ENCODE measurements at regions not wholly inside any gene's neighbourhood (a gene's known extent, or its start where the extent isn't known, plus 50 kb on each side); places are given as distances from the start of the nearest gene placed in this dataset.

DNA sequence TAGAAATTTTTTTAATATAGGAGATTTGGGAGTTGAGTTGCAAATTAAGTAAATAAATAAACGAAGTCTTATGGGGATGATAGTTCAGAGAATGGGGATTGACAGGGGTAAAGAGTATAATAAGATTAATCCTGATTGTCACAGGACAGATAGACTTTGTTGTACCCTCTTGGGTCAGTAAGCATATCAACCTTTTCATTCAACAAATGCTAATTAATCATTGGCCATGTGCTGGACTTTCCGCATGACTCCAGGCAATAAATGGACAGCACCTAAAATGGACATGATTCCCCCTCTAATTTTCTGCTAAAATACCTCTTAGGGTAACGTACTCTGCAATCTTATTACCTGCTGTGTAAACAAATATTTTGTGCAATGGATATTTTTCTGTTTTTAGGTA is 1331.1 kb upstream of the ADGRL3 start:
- TF ChIP-seq, protein P1, sequence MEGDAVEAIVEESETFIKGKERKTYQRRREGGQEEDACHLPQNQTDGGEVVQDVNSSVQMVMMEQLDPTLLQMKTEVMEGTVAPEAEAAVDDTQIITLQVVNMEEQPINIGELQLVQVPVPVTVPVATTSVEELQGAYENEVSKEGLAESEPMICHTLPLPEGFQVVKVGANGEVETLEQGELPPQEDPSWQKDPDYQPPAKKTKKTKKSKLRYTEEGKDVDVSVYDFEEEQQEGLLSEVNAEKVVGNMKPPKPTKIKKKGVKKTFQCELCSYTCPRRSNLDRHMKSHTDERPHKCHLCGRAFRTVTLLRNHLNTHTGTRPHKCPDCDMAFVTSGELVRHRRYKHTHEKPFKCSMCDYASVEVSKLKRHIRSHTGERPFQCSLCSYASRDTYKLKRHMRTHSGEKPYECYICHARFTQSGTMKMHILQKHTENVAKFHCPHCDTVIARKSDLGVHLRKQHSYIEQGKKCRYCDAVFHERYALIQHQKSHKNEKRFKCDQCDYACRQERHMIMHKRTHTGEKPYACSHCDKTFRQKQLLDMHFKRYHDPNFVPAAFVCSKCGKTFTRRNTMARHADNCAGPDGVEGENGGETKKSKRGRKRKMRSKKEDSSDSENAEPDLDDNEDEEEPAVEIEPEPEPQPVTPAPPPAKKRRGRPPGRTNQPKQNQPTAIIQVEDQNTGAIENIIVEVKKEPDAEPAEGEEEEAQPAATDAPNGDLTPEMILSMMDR (IDR thresholded peaks at IDR 0.05; ENCODE audit: insufficient read depth, low read length, missing control alignments), result no peak
- no peak for DNase-seq (ENCODE audit: low read depth, low spot score)
- H3K4me3 ChIP-seq (ENCODE audit: low read depth, low read length), result no peak overlapping the region
- ChIA-PET CTCF (no interaction called here), POLR2A (no interaction called here)

DNA sequence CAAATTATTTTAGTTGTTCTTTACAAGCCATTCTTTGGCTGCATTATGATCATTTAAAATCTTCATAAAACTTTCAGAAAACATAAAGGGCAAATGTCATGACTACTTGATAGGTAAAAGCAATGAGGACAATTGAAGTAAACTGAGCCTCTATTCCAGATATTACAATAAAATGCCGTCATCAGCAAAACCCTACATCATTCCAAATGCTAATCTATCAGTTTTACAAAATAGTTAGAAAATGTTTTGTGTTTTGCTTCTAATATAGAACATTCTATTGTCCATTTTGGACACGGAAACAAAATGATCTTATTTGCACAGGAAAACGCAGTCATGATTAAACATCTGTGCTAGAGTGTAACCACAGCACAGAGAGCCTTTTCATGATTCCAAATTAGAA is 1330.6 kb upstream of the ADGRL3 start:
- no peak for DNase-seq (ENCODE audit: low read depth, low spot score)
- ChIA-PET POLR2A (no interaction called here), CTCF (no interaction called here)
- no peak overlapping the region for H3K4me3 ChIP-seq (ENCODE audit: low read depth, low read length)
- TF ChIP-seq, protein P1 (IDR thresholded peaks at IDR 0.05; ENCODE audit: insufficient read depth, low read length, missing control alignments), result no peak

DNA sequence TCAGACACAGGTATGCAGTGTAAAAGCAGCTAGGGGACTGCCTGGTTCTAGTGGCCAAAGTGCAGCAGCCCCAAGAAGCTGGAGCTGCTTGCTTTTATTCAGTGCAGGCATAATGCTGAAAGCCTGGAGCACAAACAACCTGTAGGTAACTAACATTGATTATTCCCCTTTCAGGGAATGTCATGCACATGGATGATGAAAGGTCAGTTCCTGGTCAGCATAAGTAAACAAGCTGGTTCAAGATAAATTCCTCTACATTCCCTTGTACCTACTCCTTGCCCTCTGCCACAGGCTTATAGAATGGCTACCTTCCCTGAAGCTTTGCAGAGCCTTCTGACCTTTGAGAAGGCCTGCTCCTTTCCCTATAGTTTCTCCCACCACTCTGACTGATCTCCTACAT is 1318.5 kb upstream of the ADGRL3 start:
- no peak overlapping the region for H3K4me3 ChIP-seq (ENCODE audit: low read depth, low read length)

DNA sequence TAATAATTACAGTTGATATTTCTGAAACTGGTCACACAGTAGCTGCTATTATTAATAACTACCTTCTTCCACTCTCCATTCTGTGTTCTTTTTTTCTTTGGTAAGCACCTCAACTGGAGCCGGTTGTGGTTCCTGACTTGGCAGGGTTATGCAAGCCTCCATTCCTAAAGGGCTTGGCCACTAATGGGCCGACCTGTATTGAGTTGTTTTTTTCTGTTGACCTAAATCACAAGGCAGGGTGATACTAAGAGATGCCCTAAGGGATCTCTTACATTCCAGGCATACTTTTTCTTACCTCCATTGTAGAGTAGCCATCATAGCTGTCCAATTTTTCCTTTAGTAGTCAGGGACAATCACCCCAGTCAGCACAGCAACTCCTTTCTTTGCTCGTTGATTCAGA is 1295.8 kb upstream of the ADGRL3 start:
- H3K4me3 ChIP-seq (ENCODE audit: low read depth, low read length), result no peak overlapping the region
- DNase-seq (ENCODE audit: low read depth, low spot score), result no peak
- TF ChIP-seq, protein P1 (IDR thresholded peaks at IDR 0.05; ENCODE audit: insufficient read depth, low read length, missing control alignments), result no peak
- POLR2A ChIA-PET, result no interaction called here
- CTCF ChIA-PET, result no interaction called here

More for the DNA sequence above, 1318.5 kb upstream of the ADGRL3 start:
- ChIA-PET POLR2A (no interaction called here), CTCF (no interaction called here)
- DNase-seq (ENCODE audit: low read depth, low spot score), result no peak
- TF ChIP-seq, protein P1 (IDR thresholded peaks at IDR 0.05; ENCODE audit: insufficient read depth, low read length, missing control alignments), result no peak

DNA sequence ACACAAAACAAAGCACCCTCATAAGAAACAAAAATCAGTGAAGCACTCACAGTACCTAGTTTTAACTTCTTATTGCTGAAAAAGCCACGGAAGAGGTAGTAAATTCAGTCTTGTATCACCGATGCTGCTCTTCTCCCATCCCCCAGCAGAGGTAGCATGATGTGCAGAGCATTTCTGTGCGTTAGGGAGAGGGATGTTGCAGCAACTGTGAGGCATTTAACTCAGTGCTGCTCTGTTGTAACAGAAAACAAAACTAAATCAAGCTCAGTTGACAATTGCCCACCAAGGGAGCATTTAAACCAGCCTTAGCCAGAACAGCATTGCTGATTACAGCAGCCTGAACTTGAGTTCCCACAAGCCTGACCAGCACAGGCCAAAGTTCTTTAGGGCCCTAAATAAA is 1279.7 kb upstream of the ADGRL3 start:
- ChIA-PET POLR2A (no interaction called here), CTCF (no interaction called here)
- H3K4me3 ChIP-seq (ENCODE audit: low read depth, low read length), result no peak overlapping the region
- DNase-seq (ENCODE audit: low read depth, low spot score), result no peak
- TF ChIP-seq, protein P1 (IDR thresholded peaks at IDR 0.05; ENCODE audit: insufficient read depth, low read length, missing control alignments), result no peak

DNA sequence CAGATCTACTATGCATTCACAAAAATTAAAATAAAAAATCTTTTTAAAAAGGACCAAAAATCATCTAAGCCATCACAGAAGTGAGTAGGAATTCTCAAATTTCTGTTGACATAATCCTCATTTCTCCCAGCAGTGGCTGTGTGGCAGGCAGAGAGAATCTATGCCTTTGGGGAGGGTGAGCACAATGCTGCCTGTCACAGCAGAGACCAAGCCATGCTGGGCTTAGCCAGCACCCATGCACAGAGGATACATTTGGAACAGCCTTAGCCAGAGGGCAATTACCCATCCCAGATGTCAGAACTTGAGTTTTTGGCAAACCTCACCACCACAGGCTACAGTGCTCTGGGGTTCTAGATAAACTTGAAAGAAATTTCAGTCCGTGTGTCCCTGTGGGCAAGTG is 1274.8 kb upstream of the ADGRL3 start:
- H3K4me3 ChIP-seq (ENCODE audit: low read depth, low read length), result no peak overlapping the region
- ChIA-PET POLR2A (no interaction called here), CTCF (no interaction called here)
- DNase-seq (ENCODE audit: low read depth, low spot score), result no peak
- TF ChIP-seq, protein P1 (IDR thresholded peaks at IDR 0.05; ENCODE audit: insufficient read depth, low read length, missing control alignments), result no peak
